AG09319 (cell line): ENCODE measurements at regions not wholly inside any gene's neighbourhood (a gene's known extent, or its start where the extent isn't known, plus 50 kb on each side); places are given as distances from the start of the nearest gene placed in this dataset.

Experiments used
- DNase-seq: peaks from one replicate; pipeline ENCODE4 v3.0.0-alpha.2; 2010; ENCODE audit warnings: low read depth; ENCODE audit errors: extremely low read depth
- TF ChIP-seq, protein P1 (sequence below): IDR thresholded peaks from 2 replicates; pipeline ENCODE4 v1.5.1; 2011; ENCODE audit warnings: low read depth, mild to moderate bottlenecking, inconsistent platforms, low read length, moderate library complexity

GRCh38 chr13:34214686-34215085 is 396.7 kb downstream of the RFC3 start:
- TF ChIP-seq, protein P1, sequence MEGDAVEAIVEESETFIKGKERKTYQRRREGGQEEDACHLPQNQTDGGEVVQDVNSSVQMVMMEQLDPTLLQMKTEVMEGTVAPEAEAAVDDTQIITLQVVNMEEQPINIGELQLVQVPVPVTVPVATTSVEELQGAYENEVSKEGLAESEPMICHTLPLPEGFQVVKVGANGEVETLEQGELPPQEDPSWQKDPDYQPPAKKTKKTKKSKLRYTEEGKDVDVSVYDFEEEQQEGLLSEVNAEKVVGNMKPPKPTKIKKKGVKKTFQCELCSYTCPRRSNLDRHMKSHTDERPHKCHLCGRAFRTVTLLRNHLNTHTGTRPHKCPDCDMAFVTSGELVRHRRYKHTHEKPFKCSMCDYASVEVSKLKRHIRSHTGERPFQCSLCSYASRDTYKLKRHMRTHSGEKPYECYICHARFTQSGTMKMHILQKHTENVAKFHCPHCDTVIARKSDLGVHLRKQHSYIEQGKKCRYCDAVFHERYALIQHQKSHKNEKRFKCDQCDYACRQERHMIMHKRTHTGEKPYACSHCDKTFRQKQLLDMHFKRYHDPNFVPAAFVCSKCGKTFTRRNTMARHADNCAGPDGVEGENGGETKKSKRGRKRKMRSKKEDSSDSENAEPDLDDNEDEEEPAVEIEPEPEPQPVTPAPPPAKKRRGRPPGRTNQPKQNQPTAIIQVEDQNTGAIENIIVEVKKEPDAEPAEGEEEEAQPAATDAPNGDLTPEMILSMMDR: no peak
- DNase-seq: no peak

GRCh38 chr13:34216256-34216655 is 398.3 kb downstream of the RFC3 start:
- TF ChIP-seq, protein P1: no peak
- no peak for DNase-seq

- TF ChIP-seq, protein P1: no peak
- no peak for DNase-seq
Observed at GRCh38 chr13:34217343-34218025, 399.5 kb downstream of the RFC3 start.

DNA sequence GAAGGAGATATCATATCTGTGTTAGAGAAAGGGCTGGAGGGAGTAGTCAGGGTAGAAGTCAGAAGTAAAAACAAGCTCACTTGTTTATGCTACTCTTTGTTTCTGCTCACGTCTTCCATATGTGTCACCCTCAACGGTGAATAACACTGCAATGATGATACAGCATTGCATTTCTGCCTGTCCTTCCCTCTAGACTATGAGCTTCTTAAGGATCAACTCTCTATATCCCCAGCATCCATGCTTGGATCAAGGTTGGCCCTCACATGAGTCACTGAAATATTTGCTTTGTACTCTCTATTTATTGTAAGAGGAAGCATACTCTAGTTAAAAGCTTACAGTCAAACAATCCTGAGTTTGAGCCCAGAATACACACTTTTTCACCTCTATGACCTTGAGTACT is 406.0 kb downstream of the RFC3 start:
- TF ChIP-seq, protein P1: no peak
- DNase-seq: no peak

DNA sequence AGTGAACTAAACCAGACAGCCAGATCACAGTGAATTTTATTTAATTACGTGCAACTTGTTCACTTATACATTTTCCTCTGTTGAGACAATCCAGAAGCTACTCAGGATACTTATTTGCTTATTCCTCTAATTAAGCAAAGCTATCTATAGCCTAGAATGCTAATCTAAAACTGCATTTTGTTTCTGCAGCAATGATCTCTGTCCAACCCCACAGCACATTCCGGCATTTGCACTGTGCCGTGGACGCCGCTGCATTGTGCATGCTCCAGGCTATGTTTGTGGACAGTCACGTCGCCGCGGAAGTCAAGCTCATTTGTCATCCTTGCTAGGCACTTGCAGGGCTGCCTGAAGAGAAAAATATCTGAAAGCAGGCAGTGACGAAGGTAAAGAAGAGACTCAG is 406.9 kb downstream of the RFC3 start:
- no peak for DNase-seq
- TF ChIP-seq, protein P1: no peak

GRCh38 chr13:34230271-34230670 is 412.3 kb downstream of the RFC3 start:
- TF ChIP-seq, protein P1: no peak
- DNase-seq: no peak

GRCh38 chr13:34241332-34241731 is 423.4 kb downstream of the RFC3 start:
- no peak for DNase-seq
- TF ChIP-seq, protein P1: no peak
